ENCODE measurements at regions not wholly inside any gene's neighbourhood (a gene's known extent, or its start where the extent isn't known, plus 50 kb on each side); places are given as distances from the start of the nearest gene placed in this dataset.

GRCh38 chr5:52376592-52376991 lies 411.1 kb upstream of the ITGA1 start:
- Histone ChIP-seq H3K4me2 (no peak overlapping the region), H4K20me1 (ENCODE audit: insufficient read depth, poor library complexity, severe bottlenecking) (no peaks in the 10 kb centered on the region), H3K27me3 (no peaks in the 10 kb centered on the region), H2AFZ (no peak overlapping the region), H3K27ac (no peak overlapping the region), H3K9me3 (ENCODE audit: low read depth) (no peaks in the 10 kb centered on the region), H3K36me3 (replicated peaks; ENCODE audit: insufficient read depth, low read depth) (no peaks in the 10 kb centered on the region), H3K4me1 (ENCODE audit: insufficient read depth) (no peaks in the 10 kb centered on the region), H3K79me2 (no peaks in the 10 kb centered on the region), H3K4me3 (no peak overlapping the region), H3K9me2 (replicated peaks; ENCODE audit: insufficient read depth) (no peaks in the 10 kb centered on the region)
- WGBS (ENCODE audit: low lambda C conversion rate, missing lambda C conversion rate) = 85% methylated on average over 7 of the region's 7 CpGs
- TF ChIP-seq EZH2 (IDR thresholded peaks at IDR 0.05; ENCODE audit: borderline replicate concordance) = no peak
- no peak for TF ChIP-seq EZH2phosphoT487 (IDR thresholded peaks at IDR 0.05; ENCODE audit: low read depth, severe bottlenecking, unreplicated experiment)
- no peak for TF ChIP-seq CTCF (IDR thresholded peaks at IDR 0.05; ENCODE audit: poor library complexity)
- DNase-seq (ENCODE audit: low spot score) = no peak

- no peaks in the 10 kb centered on the region for H3K9me2 ChIP-seq (replicated peaks; ENCODE audit: insufficient read depth)
- H3K4me2 ChIP-seq = no peak overlapping the region
- TF ChIP-seq CTCF (IDR thresholded peaks at IDR 0.05; ENCODE audit: poor library complexity) = no peak
- TF ChIP-seq EZH2phosphoT487 (IDR thresholded peaks at IDR 0.05; ENCODE audit: low read depth, severe bottlenecking, unreplicated experiment) = no peak
- no peak for TF ChIP-seq EZH2 (IDR thresholded peaks at IDR 0.05; ENCODE audit: borderline replicate concordance)
- no peak overlapping the region for H3K27ac ChIP-seq
- H3K9me3 ChIP-seq (ENCODE audit: low read depth) = no peaks in the 10 kb centered on the region
- no peaks in the 10 kb centered on the region for H3K79me2 ChIP-seq
- no peak overlapping the region for H2AFZ ChIP-seq
- H3K4me1 ChIP-seq (ENCODE audit: insufficient read depth) = no peaks in the 10 kb centered on the region
- no peaks in the 10 kb centered on the region for H3K36me3 ChIP-seq (replicated peaks; ENCODE audit: insufficient read depth, low read depth)
- no peak overlapping the region for H3K4me3 ChIP-seq
- no peak for DNase-seq (ENCODE audit: low spot score)
- H4K20me1 ChIP-seq (ENCODE audit: insufficient read depth, poor library complexity, severe bottlenecking) = no peaks in the 10 kb centered on the region
- no peaks in the 10 kb centered on the region for H3K27me3 ChIP-seq
These were observed 409.5 kb upstream of the ITGA1 start for GRCh38 chr5:52378237-52378636.

GRCh38 chr5:52388349-52388748 lies 399.4 kb upstream of the ITGA1 start:
- Histone ChIP-seq H3K9me2 (replicated peaks; ENCODE audit: insufficient read depth) (no peaks in the 10 kb centered on the region), H3K4me2 (no peak overlapping the region), H3K9me3 (ENCODE audit: low read depth) (no peaks in the 10 kb centered on the region), H3K79me2 (no peaks in the 10 kb centered on the region), H4K20me1 (ENCODE audit: insufficient read depth, poor library complexity, severe bottlenecking) (no peaks in the 10 kb centered on the region), H2AFZ (no peak overlapping the region), H3K27ac (no peak overlapping the region), H3K4me3 (no peak overlapping the region), H3K4me1 (ENCODE audit: insufficient read depth) (no peaks in the 10 kb centered on the region), H3K27me3 (no peaks in the 10 kb centered on the region), H3K36me3 (replicated peaks; ENCODE audit: insufficient read depth, low read depth) (no peaks in the 10 kb centered on the region)
- 97% methylated on average over 3 of the region's 3 CpGs for WGBS (ENCODE audit: low lambda C conversion rate, missing lambda C conversion rate)
- DNase-seq (ENCODE audit: low spot score) = no peak
- no peak for TF ChIP-seq EZH2phosphoT487 (IDR thresholded peaks at IDR 0.05; ENCODE audit: low read depth, severe bottlenecking, unreplicated experiment)
- no peak for TF ChIP-seq EZH2 (IDR thresholded peaks at IDR 0.05; ENCODE audit: borderline replicate concordance)
- TF ChIP-seq CTCF (IDR thresholded peaks at IDR 0.05; ENCODE audit: poor library complexity) = no peak

GRCh38 chr5:52392321-52392720 lies 395.4 kb upstream of the ITGA1 start:
- no peaks in the 10 kb centered on the region for H4K20me1 ChIP-seq (ENCODE audit: insufficient read depth, poor library complexity, severe bottlenecking)
- H3K9me2 ChIP-seq (replicated peaks; ENCODE audit: insufficient read depth) = no peaks in the 10 kb centered on the region
- no peak overlapping the region for H3K4me3 ChIP-seq
- H3K27ac ChIP-seq = no peak overlapping the region
- H3K9me3 ChIP-seq (ENCODE audit: low read depth) = no peaks in the 10 kb centered on the region
- H3K36me3 ChIP-seq (replicated peaks; ENCODE audit: insufficient read depth, low read depth) = no peaks in the 10 kb centered on the region
- no peaks in the 10 kb centered on the region for H3K4me1 ChIP-seq (ENCODE audit: insufficient read depth)
- H2AFZ ChIP-seq = no peak overlapping the region
- H3K4me2 ChIP-seq = no peak overlapping the region
- H3K79me2 ChIP-seq = no peaks in the 10 kb centered on the region
- 64% methylated on average over 3 of the region's 3 CpGs for WGBS (ENCODE audit: low lambda C conversion rate, missing lambda C conversion rate)
- TF ChIP-seq EZH2phosphoT487 (IDR thresholded peaks at IDR 0.05; ENCODE audit: low read depth, severe bottlenecking, unreplicated experiment) (no peak), CTCF (IDR thresholded peaks at IDR 0.05; ENCODE audit: poor library complexity) (no peak), EZH2 (IDR thresholded peaks at IDR 0.05; ENCODE audit: borderline replicate concordance) (no peak)
- no peaks in the 10 kb centered on the region for H3K27me3 ChIP-seq
- no peak for DNase-seq (ENCODE audit: low spot score)

Data from hepatocyte (in vitro differentiated cells).